Thyroid gland (tissue), 4 donors: ENCODE measurements at regions not wholly inside any gene's neighbourhood (a gene's known extent, or its start where the extent isn't known, plus 50 kb on each side); places are given as distances from the start of the nearest gene placed in this dataset.

Source experiments
- CTCF ChIP-seq, 6 experiments: fragments of 200-600 bp in 3 of 6; fragments of 450-650 bp in 3 of 6; sonication (generic) in 3 of 6; IDR thresholded peaks; one replicate each; pipeline ENCODE4 v1.5.1; 2016 to 2019; ENCODE audit warnings: antibody characterized with exemption in 6 of 6, mild to moderate bottlenecking in 2 of 6, inconsistent platforms in 1 of 6, moderate library complexity in 1 of 6
- POLR2A ChIP-seq, 2 donors: fragments of 450-650 bp; IDR thresholded peaks; one replicate each; pipeline ENCODE4 v1.6.1; 2017; ENCODE audit warnings: antibody characterized with exemption in 2 of 2, mild to moderate bottlenecking in 2 of 2, moderate library complexity in 1 of 2

- no peak for TF ChIP-seq POLR2A (IDR thresholded peaks at IDR 0.05)
- no peak for TF ChIP-seq CTCF (IDR thresholded peaks at IDR 0.05)
Observed at GRCh38 chr12:84186433-84186832, 726.2 kb downstream of the SLC6A15 start.
